GM18870 (cell line): ENCODE measurements at regions not wholly inside any gene's neighbourhood (a gene's known extent, or its start where the extent isn't known, plus 50 kb on each side); places are given as distances from the start of the nearest gene placed in this dataset.

Experiments
- ATAC-seq: cut with Tn5 transposase; IDR thresholded peaks from one replicate; pipeline ENCODE4 v1.9.1; 2021; ENCODE audit warnings: moderate library complexity; ENCODE audit not compliant: unreplicated experiment

DNA sequence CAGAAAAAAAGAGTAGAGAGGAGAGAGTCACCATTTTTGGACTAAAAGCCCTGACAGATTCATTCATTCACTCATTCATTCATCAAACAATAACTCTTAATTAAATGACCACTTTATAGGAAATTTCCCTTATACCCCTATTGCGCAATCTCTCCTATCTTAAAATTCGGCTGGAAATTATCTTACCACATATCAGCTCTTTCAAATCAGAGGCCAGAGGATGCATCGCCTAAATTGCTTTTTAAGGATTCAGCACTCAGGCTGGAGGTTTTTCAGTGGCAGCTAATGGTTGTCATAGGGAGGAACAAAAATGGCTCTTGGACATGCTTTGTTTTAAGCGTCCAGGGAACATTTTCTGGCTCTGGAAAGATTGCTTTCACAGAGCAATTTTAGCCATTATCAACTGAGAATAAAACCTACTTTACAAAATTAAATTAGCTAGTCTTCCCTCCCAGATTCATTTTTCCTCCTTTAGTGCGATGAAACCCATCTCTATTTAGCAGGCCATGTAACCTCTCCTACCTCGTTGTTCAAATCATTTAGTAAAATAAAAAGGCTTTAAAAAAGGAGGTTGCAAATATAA, 115.2 kb downstream of the OLFM4 start:
- no peak for ATAC-seq

DNA sequence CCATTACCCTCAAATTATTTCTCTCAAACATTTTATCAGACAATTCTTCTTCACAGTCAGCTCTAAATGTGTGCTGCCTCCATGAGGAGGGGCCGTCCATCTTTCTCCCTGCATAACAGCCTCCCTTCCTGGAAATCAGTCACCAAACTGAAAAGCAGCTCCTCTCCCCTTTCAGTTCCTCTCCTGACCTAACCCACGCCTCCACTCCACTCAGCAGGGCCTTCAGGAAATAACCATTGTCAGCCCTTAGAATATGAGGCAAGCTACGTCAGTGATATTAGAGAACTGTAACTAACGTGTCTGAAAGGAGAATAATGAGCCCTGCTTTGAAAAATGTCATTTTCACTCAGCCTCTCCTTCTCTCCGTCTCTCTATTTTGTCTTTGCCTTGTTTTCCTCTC, 116.2 kb downstream of the OLFM4 start:
- ATAC-seq = no peak

- no peak for ATAC-seq
Measured at GRCh38 chr13:53150568-53150967, 122.0 kb downstream of the OLFM4 start.

GRCh38 chr13:53151336-53152056, 122.9 kb downstream of the OLFM4 start:
- peak; percentile 99 for ATAC-seq

DNA sequence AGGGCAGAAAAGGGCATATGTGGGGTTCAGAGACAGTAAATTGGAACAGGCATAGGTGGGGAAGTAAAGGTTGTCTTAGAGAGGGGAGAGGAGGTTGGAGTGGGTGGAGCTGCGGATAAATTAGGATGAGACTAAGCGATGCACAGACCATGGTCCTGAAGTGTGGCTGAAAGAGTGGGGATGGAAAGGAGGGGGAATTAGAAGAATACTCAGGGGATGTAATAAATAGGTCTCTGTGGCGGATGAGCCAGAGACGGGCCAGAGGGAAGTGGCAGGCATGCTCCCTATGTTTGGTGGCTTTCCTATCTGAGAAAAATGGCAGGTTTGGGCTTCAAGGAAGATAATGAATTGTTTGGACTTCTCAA, 123.4 kb downstream of the OLFM4 start:
- ATAC-seq = no peak

DNA sequence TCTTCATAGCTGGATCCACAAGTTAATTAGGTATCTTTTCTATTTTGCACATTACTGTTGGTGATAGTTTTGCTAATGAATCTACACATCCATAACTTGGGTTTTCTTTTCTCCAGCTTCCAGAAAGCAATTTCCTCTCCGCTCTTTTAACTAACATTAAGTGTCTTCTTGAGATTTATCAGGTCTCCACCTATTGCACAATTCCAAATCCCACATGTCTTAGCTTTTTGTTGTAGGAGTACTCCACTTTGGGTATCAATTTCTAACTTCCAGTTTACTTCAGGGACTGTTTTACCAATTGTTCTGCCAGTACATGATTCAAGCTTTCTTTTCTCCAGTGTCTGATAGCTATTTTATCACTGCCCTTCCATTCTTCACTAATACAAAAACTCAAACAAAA, 129.6 kb downstream of the OLFM4 start:
- ATAC-seq = no peak

DNA sequence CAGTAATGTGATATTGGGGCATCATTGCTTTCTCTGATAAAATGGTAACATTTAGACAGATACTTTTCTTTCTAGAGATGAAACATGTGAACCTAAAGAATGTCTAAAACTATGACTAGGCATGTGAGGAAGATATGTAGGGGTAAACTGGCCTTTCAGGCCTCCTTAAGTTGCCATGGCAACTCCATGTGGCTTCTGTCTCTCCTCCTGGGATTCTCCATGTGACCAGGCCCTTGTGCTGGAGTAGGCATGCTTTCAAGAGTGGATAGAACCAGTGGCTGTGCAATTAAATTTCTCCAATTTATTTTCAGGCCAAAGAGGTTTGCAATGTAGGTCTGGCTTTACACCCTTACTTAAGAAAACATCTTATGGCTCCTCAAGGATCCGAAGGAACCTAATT, 130.8 kb downstream of the OLFM4 start:
- ATAC-seq = no peak

- ATAC-seq = no peak
Measured at GRCh38 chr13:53160211-53160610, 131.6 kb downstream of the OLFM4 start.

- ATAC-seq = no peak
Measured at GRCh38 chr13:53161251-53161650, 132.6 kb downstream of the OLFM4 start.

GRCh38 chr13:53165261-53165660, 136.6 kb downstream of the OLFM4 start:
- ATAC-seq = no peak

GRCh38 chr13:53167561-53167960, 138.9 kb downstream of the OLFM4 start:
- no peak for ATAC-seq

- ATAC-seq = no peak
Measured at GRCh38 chr13:53170910-53171309, 142.3 kb downstream of the OLFM4 start.

GRCh38 chr13:53174545-53174944, 145.9 kb downstream of the OLFM4 start:
- no peak for ATAC-seq

DNA sequence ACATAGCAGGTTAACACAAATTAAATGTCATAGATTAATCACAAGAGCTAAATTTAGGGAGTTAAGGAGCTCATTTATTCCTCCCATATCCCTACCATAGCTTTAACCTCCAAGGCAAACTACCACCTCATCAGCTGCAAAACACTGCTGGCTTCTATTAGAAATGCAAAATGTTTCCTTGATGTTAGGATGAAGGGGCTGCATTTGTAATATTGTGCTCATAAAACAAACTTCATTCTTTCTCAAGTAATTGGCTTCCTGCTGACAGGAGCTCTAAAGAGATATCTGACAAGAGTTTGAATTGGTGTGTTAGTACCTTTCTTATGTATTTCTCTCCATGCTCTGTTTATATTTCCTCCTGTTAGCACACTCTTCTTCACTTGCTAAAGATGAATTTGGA, 152.1 kb downstream of the OLFM4 start:
- no peak for ATAC-seq

DNA sequence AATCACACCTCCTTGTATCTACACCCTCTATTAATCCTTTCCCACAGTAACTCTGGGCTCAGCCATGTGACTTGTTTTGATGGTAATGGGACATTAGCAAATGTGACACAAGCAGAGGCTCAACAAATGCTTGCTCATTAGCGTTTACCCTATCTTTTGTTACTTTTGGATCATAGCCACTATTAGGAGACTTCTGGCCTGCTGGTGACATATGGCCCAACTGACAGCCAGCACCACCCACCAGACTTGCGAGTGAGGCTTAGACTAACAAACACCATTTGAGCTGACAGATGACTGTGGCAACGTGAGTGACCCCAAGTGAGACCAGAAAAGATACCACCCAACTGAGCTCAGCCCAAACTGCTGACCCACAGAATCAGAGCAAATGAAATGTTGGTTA, 154.1 kb downstream of the OLFM4 start:
- no peak for ATAC-seq

DNA sequence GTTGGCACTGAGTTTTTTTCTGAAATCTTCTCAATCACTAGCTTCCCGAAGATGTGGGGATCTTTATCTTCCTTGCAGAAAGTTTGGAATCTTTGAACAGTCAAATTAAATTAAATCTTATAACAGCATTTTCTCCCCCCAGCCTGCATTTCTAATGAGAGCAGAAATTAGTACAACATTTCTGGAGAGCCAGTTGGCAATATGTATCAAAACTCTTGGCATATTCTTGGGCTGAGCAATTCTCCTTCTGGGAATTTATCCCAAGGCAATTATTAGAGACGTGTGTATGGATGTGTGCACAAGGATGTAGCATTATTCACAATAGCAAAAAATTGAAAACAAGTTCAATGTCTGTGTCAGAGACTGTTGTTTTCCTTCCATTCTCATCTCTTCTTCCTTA, 159.5 kb downstream of the OLFM4 start:
- no peak for ATAC-seq

- no peak for ATAC-seq
Measured at GRCh38 chr13:53189162-53189561, 160.5 kb downstream of the OLFM4 start.

- ATAC-seq = no peak
Measured at GRCh38 chr13:53191091-53191490, 162.5 kb downstream of the OLFM4 start.

DNA sequence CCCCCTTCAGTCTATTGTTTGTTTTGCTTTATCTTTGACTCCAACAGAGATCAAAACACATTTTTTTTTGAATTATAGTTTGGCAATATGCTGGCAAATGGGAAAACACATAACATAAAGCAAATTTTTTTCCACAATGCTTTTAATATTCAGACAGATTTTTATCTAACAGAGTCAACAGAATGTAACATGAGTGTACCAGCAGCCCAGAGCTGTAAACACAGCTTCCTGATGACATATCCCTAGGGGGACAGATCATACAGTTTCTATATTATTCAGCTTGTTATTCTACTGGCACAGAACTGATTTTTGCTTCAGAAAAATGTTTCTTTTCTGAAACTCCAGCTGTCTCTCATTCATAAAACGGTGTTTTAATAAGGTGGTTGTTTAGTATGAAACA, 168.8 kb downstream of the OLFM4 start:
- no peak for ATAC-seq

- no peak for ATAC-seq
Measured at GRCh38 chr13:53198017-53198416, 169.4 kb downstream of the OLFM4 start.

DNA sequence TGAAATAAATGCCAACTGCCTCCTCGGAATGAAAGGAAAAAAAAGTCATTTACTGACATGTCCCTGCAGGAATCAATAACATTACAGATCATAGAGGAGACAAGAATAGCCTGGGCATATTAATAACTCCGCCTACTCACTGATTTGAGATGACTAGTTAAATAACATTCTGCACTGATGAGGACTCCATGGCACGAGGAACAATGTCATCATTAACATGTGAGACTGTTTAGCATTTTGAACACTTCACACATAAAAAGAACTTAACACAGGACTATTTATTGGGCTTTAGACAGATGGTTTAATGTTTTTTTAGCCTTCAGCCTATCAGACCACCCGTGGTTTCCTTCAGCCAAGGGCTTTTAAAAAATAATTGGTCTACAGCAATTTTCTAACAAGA, 170.1 kb downstream of the OLFM4 start:
- ATAC-seq = no peak

GRCh38 chr13:53200075-53200474, 171.5 kb downstream of the OLFM4 start:
- ATAC-seq = no peak
